ENCODE measurements at regions not wholly inside any gene's neighbourhood (a gene's known extent, or its start where the extent isn't known, plus 50 kb on each side); places are given as distances from the start of the nearest gene placed in this dataset.

GRCh38 chr9:126036881-126037291 lies 289.7 kb downstream of the PBX3 start:
- H3K23me2 ChIP-seq (ENCODE audit: low read depth, low read length) = no peaks in the 10 kb centered on the region; the same call in 1 of the 2 replicates
- no peak overlapping the region for H2BK5ac ChIP-seq (ENCODE audit: low read depth, low read length)
- H2AFZ ChIP-seq (ENCODE audit: low read length) = no peak overlapping the region
- no peaks in the 10 kb centered on the region for H4K20me1 ChIP-seq (replicated peaks in 1 of 2; ENCODE audit: control insufficient read depth in 1 of 2, insufficient read depth in 2 of 2, low read length in 2 of 2)
- H4K5ac ChIP-seq (ENCODE audit: insufficient read length, low read depth, low read length) = no peak overlapping the region
- H2BK15ac ChIP-seq (ENCODE audit: low read length) = no peak overlapping the region
- no peaks in the 10 kb centered on the region for H3K27me3 ChIP-seq (replicated peaks in 1 of 4; ENCODE audit: control insufficient read depth in 3 of 4, extremely low read depth in 1 of 4, insufficient read depth in 3 of 4, low read length in 3 of 4)
- DNase-seq (ENCODE audit: low read depth in 1 of 2, low spot score in 2 of 2) = no peak
- H2BK12ac ChIP-seq (ENCODE audit: low read depth, low read length) = no peak overlapping the region
- no peaks in the 10 kb centered on the region for H3K79me2 ChIP-seq (ENCODE audit: control insufficient read depth in 1 of 2, insufficient read depth in 2 of 2, low read length in 2 of 2)
- no peak overlapping the region for H3K23ac ChIP-seq (ENCODE audit: insufficient read length)
- H2BK20ac ChIP-seq (ENCODE audit: low read length) = no peak overlapping the region
- no peak overlapping the region for H4K91ac ChIP-seq (replicated peaks; ENCODE audit: insufficient read length, low read length)
- no peak overlapping the region for H2AK5ac ChIP-seq (ENCODE audit: low read depth, low read length)
- CTCF ChIA-PET (ENCODE audit: partially characterized antibody) = no interaction called here
- no peak overlapping the region for H3K4ac ChIP-seq (replicated peaks; ENCODE audit: insufficient read length, low read depth, low read length)
- H3K36me3 ChIP-seq (ENCODE audit: control insufficient read depth in 2 of 4, insufficient read depth in 4 of 4, low read length in 3 of 4) = no peaks in the 10 kb centered on the region
- no peak for FAIRE-seq
- POLR2A ChIA-PET (ENCODE audit: partially characterized antibody) = no interaction called here
- H3K4me1 ChIP-seq (replicated peaks in 1 of 4; ENCODE audit: control insufficient read depth in 3 of 4, insufficient read depth in 4 of 4, low read length in 3 of 4) = no peaks in the 10 kb centered on the region
- no peak overlapping the region for H3K18ac ChIP-seq (ENCODE audit: extremely low read depth, low read length)
- H3K9me3 ChIP-seq (ENCODE audit: insufficient read depth in 2 of 2, low read depth in 1 of 2, low read length in 1 of 2) = peaks cover 0 to 2% of the 10 kb centered on the region in 2 experiments; a peak in 1 of 4 replicates
- H3K56ac ChIP-seq (replicated peaks; ENCODE audit: insufficient read length, low read depth, low read length) = no peak overlapping the region
- H4K8ac ChIP-seq (ENCODE audit: extremely low read depth, insufficient read depth, low read length) = no peak overlapping the region
- H3K14ac ChIP-seq (ENCODE audit: insufficient read length) = no peak overlapping the region
- no peak overlapping the region for H3K27ac ChIP-seq (ENCODE audit: low read depth, low read length)
- H3K4me3 ChIP-seq (ENCODE audit: extremely low read depth in 1 of 4, insufficient read depth in 2 of 4, low read depth in 3 of 4, low read length in 4 of 4) = no peak overlapping the region
- WGBS, 2 experiments (ENCODE audit: extremely low coverage in 1 of 2, insufficient coverage in 1 of 2, insufficient read length in 1 of 2, insufficient replicate concordance in 2 of 2, low coverage in 1 of 2, low lambda C conversion rate in 2 of 2, missing lambda C conversion rate in 1 of 2) = 89% methylated on average over 17 of the region's 19 CpGs; no CpG with 5 or more reads in 1 of the 2 experiments
- no peak overlapping the region for H2BK120ac ChIP-seq (replicated peaks; ENCODE audit: low read depth, low read length)
- H3K9ac ChIP-seq (replicated peaks in 1 of 4; ENCODE audit: extremely low read depth in 1 of 4, low read depth in 3 of 4, low read length in 3 of 4) = no peak overlapping the region
- no peak overlapping the region for H3K4me2 ChIP-seq (ENCODE audit: insufficient read depth in 1 of 2, low read depth in 2 of 2, low read length in 2 of 2)
- no peaks in the 10 kb centered on the region for H3K79me1 ChIP-seq (ENCODE audit: low read depth, low read length)
- TF ChIP-seq GABPA (IDR thresholded peaks at IDR 0.05; ENCODE audit: borderline replicate concordance, insufficient read depth, low read length) (no peak), EGR1 (IDR thresholded peaks at IDR 0.05; ENCODE audit: borderline replicate concordance, low read depth, low read length) (no peak), KDM1A (IDR thresholded peaks at IDR 0.05; ENCODE audit: borderline replicate concordance, low read length) (no peak), SIN3A (conservative IDR thresholded peaks at IDR 0.05 in 1 of 2, IDR thresholded peaks at IDR 0.05 in 1 of 2; ENCODE audit: low read depth in 1 of 2, low read length in 2 of 2) (no peak), PHF8 (conservative IDR thresholded peaks at IDR 0.05; ENCODE audit: low read depth, low read length) (no peak)
- TF ChIP-seq, protein P1, sequence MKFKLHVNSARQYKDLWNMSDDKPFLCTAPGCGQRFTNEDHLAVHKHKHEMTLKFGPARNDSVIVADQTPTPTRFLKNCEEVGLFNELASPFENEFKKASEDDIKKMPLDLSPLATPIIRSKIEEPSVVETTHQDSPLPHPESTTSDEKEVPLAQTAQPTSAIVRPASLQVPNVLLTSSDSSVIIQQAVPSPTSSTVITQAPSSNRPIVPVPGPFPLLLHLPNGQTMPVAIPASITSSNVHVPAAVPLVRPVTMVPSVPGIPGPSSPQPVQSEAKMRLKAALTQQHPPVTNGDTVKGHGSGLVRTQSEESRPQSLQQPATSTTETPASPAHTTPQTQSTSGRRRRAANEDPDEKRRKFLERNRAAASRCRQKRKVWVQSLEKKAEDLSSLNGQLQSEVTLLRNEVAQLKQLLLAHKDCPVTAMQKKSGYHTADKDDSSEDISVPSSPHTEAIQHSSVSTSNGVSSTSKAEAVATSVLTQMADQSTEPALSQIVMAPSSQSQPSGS (IDR thresholded peaks at IDR 0.05; ENCODE audit: low read length) = no peak
